ENCODE measurements at regions not wholly inside any gene's neighbourhood (a gene's known extent, or its start where the extent isn't known, plus 50 kb on each side); places are given as distances from the start of the nearest gene placed in this dataset.

DNA sequence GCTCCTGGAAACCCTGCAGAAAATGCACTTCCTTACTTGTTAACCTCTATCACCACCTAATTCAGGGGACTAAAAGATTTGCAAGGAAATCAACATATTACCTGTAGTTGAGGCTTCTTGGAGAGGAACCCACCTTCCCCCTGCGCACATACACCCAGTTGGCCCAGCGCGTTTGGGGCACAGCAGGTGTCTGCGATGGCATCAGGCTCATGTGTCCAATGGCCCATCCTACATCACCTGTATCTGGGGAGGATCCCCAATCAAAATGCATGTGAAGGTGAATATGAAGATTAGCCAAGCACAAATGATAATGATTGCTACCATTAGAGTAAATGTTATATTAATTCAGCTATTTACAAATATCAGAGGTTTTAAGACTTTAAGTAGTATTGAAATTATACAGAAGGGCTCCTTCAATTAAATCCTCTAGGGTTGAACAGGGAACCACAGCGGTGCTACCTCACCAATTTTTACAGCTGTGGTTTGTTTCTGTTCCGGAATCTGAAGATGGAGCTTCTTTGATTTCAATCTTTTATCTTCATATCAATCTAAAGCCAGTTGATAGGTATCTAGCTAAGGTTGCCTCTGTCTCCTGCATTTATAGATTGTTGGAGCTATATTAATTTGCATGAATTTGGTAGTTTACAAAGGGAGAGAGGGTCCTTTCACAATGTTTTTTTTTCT is 486.0 kb downstream of the RNF144A start:
- TF ChIP-seq, protein P1, sequence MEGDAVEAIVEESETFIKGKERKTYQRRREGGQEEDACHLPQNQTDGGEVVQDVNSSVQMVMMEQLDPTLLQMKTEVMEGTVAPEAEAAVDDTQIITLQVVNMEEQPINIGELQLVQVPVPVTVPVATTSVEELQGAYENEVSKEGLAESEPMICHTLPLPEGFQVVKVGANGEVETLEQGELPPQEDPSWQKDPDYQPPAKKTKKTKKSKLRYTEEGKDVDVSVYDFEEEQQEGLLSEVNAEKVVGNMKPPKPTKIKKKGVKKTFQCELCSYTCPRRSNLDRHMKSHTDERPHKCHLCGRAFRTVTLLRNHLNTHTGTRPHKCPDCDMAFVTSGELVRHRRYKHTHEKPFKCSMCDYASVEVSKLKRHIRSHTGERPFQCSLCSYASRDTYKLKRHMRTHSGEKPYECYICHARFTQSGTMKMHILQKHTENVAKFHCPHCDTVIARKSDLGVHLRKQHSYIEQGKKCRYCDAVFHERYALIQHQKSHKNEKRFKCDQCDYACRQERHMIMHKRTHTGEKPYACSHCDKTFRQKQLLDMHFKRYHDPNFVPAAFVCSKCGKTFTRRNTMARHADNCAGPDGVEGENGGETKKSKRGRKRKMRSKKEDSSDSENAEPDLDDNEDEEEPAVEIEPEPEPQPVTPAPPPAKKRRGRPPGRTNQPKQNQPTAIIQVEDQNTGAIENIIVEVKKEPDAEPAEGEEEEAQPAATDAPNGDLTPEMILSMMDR (IDR thresholded peaks at IDR 0.05), result no peak
- TF ChIP-seq POLR2A (IDR thresholded peaks at IDR 0.05) (no peak), EP300 (IDR thresholded peaks at IDR 0.05; ENCODE audit: low read depth) (no peak), POLR2AphosphoS5 (IDR thresholded peaks at IDR 0.05) (no peak)
